ENCODE measurements at regions not wholly inside any gene's neighbourhood (a gene's known extent, or its start where the extent isn't known, plus 50 kb on each side); places are given as distances from the start of the nearest gene placed in this dataset.

DNA sequence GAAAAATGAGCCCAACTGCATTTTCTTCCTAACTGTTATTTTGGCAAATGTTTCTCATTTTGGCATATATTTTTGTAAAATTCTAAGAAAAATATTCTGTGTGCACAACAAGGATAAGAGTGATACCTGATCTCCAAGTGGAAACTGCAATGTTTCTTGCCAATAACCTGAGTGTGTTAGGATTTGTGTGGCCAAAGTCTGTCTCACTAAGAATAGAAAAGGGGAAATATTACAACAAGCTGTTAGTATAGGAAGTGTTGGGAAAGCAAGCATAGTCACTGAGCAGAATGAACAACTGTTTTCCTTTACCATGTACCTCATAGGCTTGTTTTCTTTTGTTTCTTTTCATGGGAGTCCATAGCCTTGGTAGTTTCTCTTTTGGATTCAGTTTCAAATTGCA, 624.2 kb downstream of the MTRR start:
- CTCF ChIA-PET, result no interaction called here
- no peaks in the 10 kb centered on the region for H3K4me1 ChIP-seq
- DNase-seq (ENCODE audit: low read depth in 1 of 2, low spot score in 1 of 2), result no peak
- H3K27ac ChIP-seq, result no peak overlapping the region
- no peak for FAIRE-seq
- no peak overlapping the region for H3K4me2 ChIP-seq
- no peaks in the 10 kb centered on the region; the same call in 2 of the 3 replicates for H3K9me3 ChIP-seq
- no peak overlapping the region for H3K4me3 ChIP-seq
- POLR2A ChIA-PET, result no interaction called here
- TF ChIP-seq JUN (IDR thresholded peaks at IDR 0.05), result no peak
- no peak for TF ChIP-seq MAZ (IDR thresholded peaks at IDR 0.05; ENCODE audit: borderline replicate concordance, low read depth, low read length)
- ATAC-seq, result no peak

DNA sequence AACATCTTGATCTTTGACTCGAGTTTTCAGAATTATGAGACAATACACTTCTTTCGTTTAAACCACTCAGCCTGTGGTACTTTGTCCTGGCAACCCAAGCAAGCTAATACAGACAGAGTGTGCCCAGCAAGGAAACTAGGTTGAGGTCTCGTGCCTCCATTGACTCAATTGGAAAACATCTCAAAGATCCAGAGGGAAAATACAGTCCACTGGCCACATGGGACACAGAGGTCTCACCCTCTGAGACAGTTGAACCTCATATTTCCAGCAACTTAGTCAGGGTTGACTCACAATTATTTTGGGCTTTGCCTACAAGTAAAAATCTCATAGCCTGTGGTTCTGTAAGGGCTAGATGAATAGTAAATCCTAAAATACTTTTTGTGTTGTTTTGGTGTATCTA, 631.5 kb downstream of the MTRR start:
- Histone ChIP-seq H3K27ac (no peak overlapping the region), H3K4me2 (no peak overlapping the region), H3K4me3 (no peak overlapping the region), H3K4me1 (no peaks in the 10 kb centered on the region), H3K9me3 (no peaks in the 10 kb centered on the region; the same call in 2 of the 3 replicates)
- CTCF ChIA-PET, result no interaction called here
- POLR2A ChIA-PET, result no interaction called here
- 2% methylated on average over 3 of the region's 3 CpGs for WGBS (ENCODE audit: missing lambda C conversion rate)
- ATAC-seq (no peak), FAIRE-seq (no peak), DNase-seq (ENCODE audit: low read depth in 1 of 2, low spot score in 1 of 2) (no peak)
- TF ChIP-seq NPAS2 (CRISPR knock-in tag; IDR thresholded peaks at IDR 0.05; ENCODE audit: borderline replicate concordance), result no peak
- no peak for TF ChIP-seq RARB (CRISPR knock-in tag; IDR thresholded peaks at IDR 0.05)
- TF ChIP-seq, protein P1, sequence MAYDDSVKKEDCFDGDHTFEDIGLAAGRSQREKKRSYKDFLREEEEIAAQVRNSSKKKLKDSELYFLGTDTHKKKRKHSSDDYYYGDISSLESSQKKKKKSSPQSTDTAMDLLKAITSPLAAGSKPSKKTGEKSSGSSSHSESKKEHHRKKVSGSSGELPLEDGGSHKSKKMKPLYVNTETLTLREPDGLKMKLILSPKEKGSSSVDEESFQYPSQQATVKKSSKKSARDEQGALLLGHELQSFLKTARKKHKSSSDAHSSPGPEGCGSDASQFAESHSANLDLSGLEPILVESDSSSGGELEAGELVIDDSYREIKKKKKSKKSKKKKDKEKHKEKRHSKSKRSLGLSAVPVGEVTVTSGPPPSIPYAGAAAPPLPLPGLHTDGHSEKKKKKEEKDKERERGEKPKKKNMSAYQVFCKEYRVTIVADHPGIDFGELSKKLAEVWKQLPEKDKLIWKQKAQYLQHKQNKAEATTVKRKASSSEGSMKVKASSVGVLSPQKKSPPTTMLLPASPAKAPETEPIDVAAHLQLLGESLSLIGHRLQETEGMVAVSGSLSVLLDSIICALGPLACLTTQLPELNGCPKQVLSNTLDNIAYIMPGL (CRISPR knock-in tag; IDR thresholded peaks at IDR 0.05; ENCODE audit: borderline replicate concordance), result no peak
- TF ChIP-seq HDAC2 (IDR thresholded peaks at IDR 0.05), result no peak
- TF ChIP-seq ZC3H11A (IDR thresholded peaks at IDR 0.05), result no peak
- no peak for TF ChIP-seq CEBPB (IDR thresholded peaks at IDR 0.05)
- TF ChIP-seq MAZ (IDR thresholded peaks at IDR 0.05; ENCODE audit: borderline replicate concordance, low read depth, low read length), result no peak
- TF ChIP-seq HEYL (CRISPR knock-in tag; IDR thresholded peaks at IDR 0.05), result no peak
- TF ChIP-seq, protein P2, sequence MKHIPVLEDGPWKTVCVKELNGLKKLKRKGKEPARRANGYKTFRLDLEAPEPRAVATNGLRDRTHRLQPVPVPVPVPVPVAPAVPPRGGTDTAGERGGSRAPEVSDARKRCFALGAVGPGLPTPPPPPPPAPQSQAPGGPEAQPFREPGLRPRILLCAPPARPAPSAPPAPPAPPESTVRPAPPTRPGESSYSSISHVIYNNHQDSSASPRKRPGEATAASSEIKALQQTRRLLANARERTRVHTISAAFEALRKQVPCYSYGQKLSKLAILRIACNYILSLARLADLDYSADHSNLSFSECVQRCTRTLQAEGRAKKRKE (CRISPR knock-in tag; IDR thresholded peaks at IDR 0.05; ENCODE audit: low read depth), result no peak
- TF ChIP-seq SMC3 (IDR thresholded peaks at IDR 0.05), result no peak
- TF ChIP-seq, protein P3, sequence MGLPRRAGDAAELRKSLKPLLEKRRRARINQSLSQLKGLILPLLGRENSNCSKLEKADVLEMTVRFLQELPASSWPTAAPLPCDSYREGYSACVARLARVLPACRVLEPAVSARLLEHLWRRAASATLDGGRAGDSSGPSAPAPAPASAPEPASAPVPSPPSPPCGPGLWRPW (IDR thresholded peaks at IDR 0.05), result no peak

DNA sequence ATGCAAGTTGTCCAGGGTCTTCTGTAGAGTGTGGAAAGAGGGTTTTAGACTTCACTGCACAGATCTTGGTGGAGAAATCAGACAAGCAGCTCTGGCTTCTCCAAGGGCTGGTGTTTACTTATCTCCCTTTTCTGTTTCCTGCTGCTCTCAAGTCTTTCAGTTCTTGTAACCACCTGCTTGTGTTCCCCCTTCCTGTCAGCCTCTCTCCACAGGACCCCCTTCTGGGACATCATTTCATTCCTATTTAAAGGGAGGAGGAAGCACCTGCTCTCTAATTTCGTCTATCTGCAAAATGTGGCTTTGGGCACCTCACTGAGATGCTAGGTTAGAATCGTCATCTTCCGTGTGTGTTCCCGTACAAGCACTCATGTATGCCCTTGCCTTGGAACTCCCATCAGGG, 636.2 kb downstream of the MTRR start:
- DNase-seq (ENCODE audit: low read depth in 1 of 2, low spot score in 1 of 2), result no peak
- H3K4me2 ChIP-seq, result no peak overlapping the region
- no peak for FAIRE-seq
- no peaks in the 10 kb centered on the region for H3K9me3 ChIP-seq
- no peak overlapping the region for H3K27ac ChIP-seq
- ChIA-PET CTCF (no interaction called here), POLR2A (no interaction called here)
- ATAC-seq, result no peak
- WGBS (ENCODE audit: missing lambda C conversion rate), result 48% methylated on average over 4 of the region's 4 CpGs
- no peaks in the 10 kb centered on the region for H3K4me1 ChIP-seq
- TF ChIP-seq CHD2 (IDR thresholded peaks at IDR 0.05; ENCODE audit: low read length, partially characterized antibody), result no peak
- TF ChIP-seq CBX8 (IDR thresholded peaks at IDR 0.05), result no peak
- TF ChIP-seq ZSCAN20 (CRISPR knock-in tag; IDR thresholded peaks at IDR 0.05), result no peak
- TF ChIP-seq, protein P4, sequence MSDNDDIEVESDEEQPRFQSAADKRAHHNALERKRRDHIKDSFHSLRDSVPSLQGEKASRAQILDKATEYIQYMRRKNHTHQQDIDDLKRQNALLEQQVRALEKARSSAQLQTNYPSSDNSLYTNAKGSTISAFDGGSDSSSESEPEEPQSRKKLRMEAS (IDR thresholded peaks at IDR 0.05), result no peak
- TF ChIP-seq, protein P5, sequence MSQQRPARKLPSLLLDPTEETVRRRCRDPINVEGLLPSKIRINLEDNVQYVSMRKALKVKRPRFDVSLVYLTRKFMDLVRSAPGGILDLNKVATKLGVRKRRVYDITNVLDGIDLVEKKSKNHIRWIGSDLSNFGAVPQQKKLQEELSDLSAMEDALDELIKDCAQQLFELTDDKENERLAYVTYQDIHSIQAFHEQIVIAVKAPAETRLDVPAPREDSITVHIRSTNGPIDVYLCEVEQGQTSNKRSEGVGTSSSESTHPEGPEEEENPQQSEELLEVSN (IDR thresholded peaks at IDR 0.05; ENCODE audit: borderline replicate concordance, low read depth), result no peak
- no peak for TF ChIP-seq HDAC2 (IDR thresholded peaks at IDR 0.05)
- no peak for TF ChIP-seq ZFP36 (IDR thresholded peaks at IDR 0.05; ENCODE audit: borderline replicate concordance, partially characterized antibody)
- no peak for TF ChIP-seq JUNB (IDR thresholded peaks at IDR 0.05)
- no peak for TF ChIP-seq HOXA7 (CRISPR knock-in tag; IDR thresholded peaks at IDR 0.05)
- TF ChIP-seq, protein P1 (CRISPR knock-in tag; IDR thresholded peaks at IDR 0.05; ENCODE audit: borderline replicate concordance), result no peak
- TF ChIP-seq, protein P6, sequence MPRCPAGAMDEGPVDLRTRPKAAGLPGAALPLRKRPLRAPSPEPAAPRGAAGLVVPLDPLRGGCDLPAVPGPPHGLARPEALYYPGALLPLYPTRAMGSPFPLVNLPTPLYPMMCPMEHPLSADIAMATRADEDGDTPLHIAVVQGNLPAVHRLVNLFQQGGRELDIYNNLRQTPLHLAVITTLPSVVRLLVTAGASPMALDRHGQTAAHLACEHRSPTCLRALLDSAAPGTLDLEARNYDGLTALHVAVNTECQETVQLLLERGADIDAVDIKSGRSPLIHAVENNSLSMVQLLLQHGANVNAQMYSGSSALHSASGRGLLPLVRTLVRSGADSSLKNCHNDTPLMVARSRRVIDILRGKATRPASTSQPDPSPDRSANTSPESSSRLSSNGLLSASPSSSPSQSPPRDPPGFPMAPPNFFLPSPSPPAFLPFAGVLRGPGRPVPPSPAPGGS (IDR thresholded peaks at IDR 0.05), result no peak
- no peak overlapping the region for H3K4me3 ChIP-seq
